ENCODE measurements at regions not wholly inside any gene's neighbourhood (a gene's known extent, or its start where the extent isn't known, plus 50 kb on each side); places are given as distances from the start of the nearest gene placed in this dataset.
"Not testable (repeated sequence)": the region's sequence is repeated elsewhere in the genome, so short reads cannot be mapped to it uniquely, and the experiment has no call there.

GRCh38 chr7:145831616-145832206 lies 284.9 kb upstream of the CNTNAP2 start:
- TF ChIP-seq CTCF (IDR thresholded peaks at IDR 0.05; ENCODE audit: control extremely low read depth, extremely low read depth, low read depth, missing control alignments) = no peak
- ChIA-PET POLR2A (no interaction called here), CTCF (interaction anchor here (1.6 kb wide), 1 partner anchor 10 kb away, joined by 4 read pairs; no protein-coding TSS in a partner anchor)
- no peak for DNase-seq (ENCODE audit: extremely low spot score)

- ChIA-PET POLR2A (no interaction called here), CTCF (no interaction called here)
- TF ChIP-seq CTCF (IDR thresholded peaks at IDR 0.05; ENCODE audit: control extremely low read depth, extremely low read depth, low read depth, missing control alignments) = no peak
- no peak for DNase-seq (ENCODE audit: extremely low spot score)
Observed at GRCh38 chr7:145817687-145818086, 298.9 kb upstream of the CNTNAP2 start.

- ChIA-PET CTCF (no interaction called here), POLR2A (no interaction called here)
- DNase-seq (ENCODE audit: extremely low spot score) = no peak
Observed at GRCh38 chr7:145812218-145812617, 304.4 kb upstream of the CNTNAP2 start.

GRCh38 chr7:145805496-145805895 lies 311.1 kb upstream of the CNTNAP2 start:
- DNase-seq (ENCODE audit: extremely low spot score); POLR2A ChIA-PET; CTCF ChIA-PET: not testable (repeated sequence)

More at GRCh38 chr7:145812218-145812617, 304.4 kb upstream of the CNTNAP2 start:
- TF ChIP-seq CTCF (IDR thresholded peaks at IDR 0.05; ENCODE audit: control extremely low read depth, extremely low read depth, low read depth, missing control alignments) = no peak

- POLR2A ChIA-PET = no interaction called here
- no peak for DNase-seq (ENCODE audit: extremely low spot score)
- no peak for TF ChIP-seq CTCF (IDR thresholded peaks at IDR 0.05; ENCODE audit: control extremely low read depth, extremely low read depth, low read depth, missing control alignments)
- CTCF ChIA-PET = interaction anchor here (0.7 kb wide), 1 partner anchor 9 kb away, joined by 3 read pairs; no protein-coding TSS in a partner anchor
Observed at GRCh38 chr7:145797507-145797906, 319.1 kb upstream of the CNTNAP2 start.

- POLR2A ChIA-PET = no interaction called here
- CTCF ChIA-PET = no interaction called here
- TF ChIP-seq CTCF (IDR thresholded peaks at IDR 0.05; ENCODE audit: control extremely low read depth, extremely low read depth, low read depth, missing control alignments) = no peak
- DNase-seq (ENCODE audit: extremely low spot score) = no peak
Observed at GRCh38 chr7:145795132-145795531, 321.5 kb upstream of the CNTNAP2 start.

GRCh38 chr7:145784809-145785780 lies 331.5 kb upstream of the CNTNAP2 start:
- no peak for TF ChIP-seq CTCF (IDR thresholded peaks at IDR 0.05; ENCODE audit: control extremely low read depth, extremely low read depth, low read depth, missing control alignments)
- no peak for DNase-seq (ENCODE audit: extremely low spot score)
- CTCF ChIA-PET = no interaction called here
- POLR2A ChIA-PET = no interaction called here

GRCh38 chr7:145781388-145781787 lies 335.2 kb upstream of the CNTNAP2 start:
- DNase-seq (ENCODE audit: extremely low spot score); POLR2A ChIA-PET; CTCF ChIA-PET: not testable (repeated sequence)

Data from GM10248 (cell line).